Panc1 (cell line): ENCODE measurements at regions not wholly inside any gene's neighbourhood (a gene's known extent, or its start where the extent isn't known, plus 50 kb on each side); places are given as distances from the start of the nearest gene placed in this dataset.

Source experiments
- ATAC-seq: fragments of 200-7000 bp; cut with Tn5 transposase; 2 replicates; pipeline ENCODE4 v1.9.1; 2020; ENCODE audit warnings: mild to moderate bottlenecking, moderate library complexity
- BruUV-seq: library from RNA; stranded (reverse); fragments of 400-500 nt; replicated peaks from 2 replicates; lab custom pipeline; 2021; lab: Mats Ljungman, UMichigan
- CTCF ChIA-PET: fragments of 300-600 bp; sonication (Branson Sonifier 250); formaldehyde crosslinking; loops from one replicate; lab custom pipeline; 2022; ENCODE audit warnings: antibody characterized with exemption; lab: Charles Lee
- POLR2A ChIA-PET: fragments of 300-600 bp; sonication (Branson Sonifier 250); formaldehyde crosslinking; loops from one replicate; lab custom pipeline; 2022; ENCODE audit warnings: antibody characterized with exemption; lab: Charles Lee
- DNase-seq: peaks from one replicate; pipeline ENCODE4 v3.0.0-alpha.2; 2010; ENCODE audit warnings: low read depth, low spot score
- H3K27ac ChIP-seq: 2 replicates; pipeline ENCODE4 v1.5.1; 2011; ENCODE audit warnings: mild to moderate bottlenecking, low read length, inconsistent platforms
- H3K27me3 ChIP-seq: fragments of 200-500 bp; sonication (Bioruptor generic); 2 replicates; pipeline ENCODE4 v1.6.0; 2014; ENCODE audit warnings: low read length, inconsistent platforms; ENCODE audit not compliant: control insufficient read depth, insufficient read depth
- H3K36me3 ChIP-seq: fragments of 200-500 bp; sonication (Bioruptor generic); 2 replicates; pipeline ENCODE4 v1.5.1; 2014; ENCODE audit warnings: inconsistent platforms, mild to moderate bottlenecking, low read length, moderate library complexity; ENCODE audit not compliant: control insufficient read depth, insufficient read depth
- H3K4me1 ChIP-seq: 2 replicates; pipeline ENCODE4 v1.5.1; 2011; ENCODE audit warnings: inconsistent platforms, mild to moderate bottlenecking, low read length, moderate library complexity; ENCODE audit not compliant: control insufficient read depth, insufficient read depth
- H3K4me3 ChIP-seq, 2 experiments: 2 replicates each; pipeline ENCODE4 v1.5.1; 2011 to 2012; ENCODE audit warnings: low read depth in 2 of 2, low read length in 2 of 2, mild to moderate bottlenecking in 2 of 2, inconsistent platforms in 1 of 2, moderate library complexity in 1 of 2
- H3K9me3 ChIP-seq: fragments of 200-500 bp; sonication (Bioruptor generic); 2 replicates; pipeline ENCODE4 v1.5.1; 2014; ENCODE audit warnings: low read depth, mild to moderate bottlenecking, inconsistent platforms, low read length, moderate library complexity; ENCODE audit not compliant: control insufficient read depth, insufficient read depth
- POLR2AphosphoS5 ChIP-seq: IDR thresholded peaks from 2 replicates; pipeline ENCODE4 v1.6.1; 2012; ENCODE audit warnings: mild to moderate bottlenecking, low read depth, low read length, moderate library complexity
- REST ChIP-seq, 2 experiments: IDR thresholded peaks; 2 replicates each; pipeline ENCODE4 v1.6.1; 2011 to 2012; ENCODE audit warnings: low read depth in 2 of 2, control low read depth in 1 of 2, low read length in 1 of 2, mild to moderate bottlenecking in 1 of 2, moderate library complexity in 1 of 2; ENCODE audit not compliant: insufficient read depth in 1 of 2
- SIN3A ChIP-seq: IDR thresholded peaks from 2 replicates; pipeline ENCODE4 v1.6.1; 2012; ENCODE audit warnings: low read depth, mild to moderate bottlenecking, low read length, moderate library complexity, borderline replicate concordance; ENCODE audit not compliant: insufficient read depth
- TCF7L2 ChIP-seq: IDR thresholded peaks from 2 replicates; pipeline ENCODE4 v1.6.1; 2011; ENCODE audit warnings: mild to moderate bottlenecking, low read depth, low read length, inconsistent platforms
- in situ Hi-C: cut with HindIII; loops from 2 replicates; pipeline ENCODE4 v1.10.0; 2016; ENCODE audit warnings: low sequenced_read_pairs, low pct_unique_long_range_greater_than_20kb
- intact Hi-C: fragments of 100-400 bp; cut with micrococcal nuclease; formaldehyde crosslinking; loops from one replicate; pipeline ENCODE4 v1.10.0; 2022; ENCODE audit not compliant: unreplicated experiment
- TF ChIP-seq, protein P1 (sequence below): fragments of 450-650 bp; IDR thresholded peaks from 2 replicates; pipeline ENCODE4 v1.5.1; 2017; ENCODE audit warnings: mild to moderate bottlenecking

DNA sequence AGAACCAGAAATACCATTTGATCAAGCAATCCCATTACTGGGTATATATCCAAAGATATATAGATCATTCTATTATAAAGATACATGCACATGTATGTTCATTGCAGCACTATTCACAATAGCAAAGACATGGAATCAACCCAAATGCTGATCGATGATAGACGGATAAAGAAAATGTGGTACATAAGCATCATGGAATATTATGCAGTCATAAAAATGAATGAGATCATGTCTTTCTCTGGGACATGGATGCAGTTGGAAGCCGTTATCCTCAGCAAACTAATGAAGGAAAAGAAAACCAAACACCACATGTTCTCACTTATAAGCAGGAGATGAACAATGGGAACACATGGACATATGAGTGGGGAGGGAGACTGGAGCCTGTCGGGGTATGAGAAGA is 1540.9 kb upstream of the MIR17HG start:
- in situ Hi-C loops: no loop called here
- DNase-seq (no peak), ATAC-seq (no peak)
- H3K4me1 ChIP-seq: no peaks in the 10 kb centered on the region
- no peaks in the 10 kb centered on the region for H3K9me3 ChIP-seq
- no peak overlapping the region for H3K27ac ChIP-seq
- no TSS peak for BruUV-seq
- no peaks in the 10 kb centered on the region for H3K27me3 ChIP-seq
- intact Hi-C loops: no loop called here
- POLR2A ChIA-PET: no interaction called here
- CTCF ChIA-PET: no interaction called here
- H3K4me3 ChIP-seq: no peak overlapping the region
- no peaks in the 10 kb centered on the region for H3K36me3 ChIP-seq
- TF ChIP-seq REST (IDR thresholded peaks at IDR 0.05; ENCODE audit: insufficient read depth in 1 of 2, low read depth in 2 of 2, low read length in 1 of 2): no peak
- TF ChIP-seq, protein P1, sequence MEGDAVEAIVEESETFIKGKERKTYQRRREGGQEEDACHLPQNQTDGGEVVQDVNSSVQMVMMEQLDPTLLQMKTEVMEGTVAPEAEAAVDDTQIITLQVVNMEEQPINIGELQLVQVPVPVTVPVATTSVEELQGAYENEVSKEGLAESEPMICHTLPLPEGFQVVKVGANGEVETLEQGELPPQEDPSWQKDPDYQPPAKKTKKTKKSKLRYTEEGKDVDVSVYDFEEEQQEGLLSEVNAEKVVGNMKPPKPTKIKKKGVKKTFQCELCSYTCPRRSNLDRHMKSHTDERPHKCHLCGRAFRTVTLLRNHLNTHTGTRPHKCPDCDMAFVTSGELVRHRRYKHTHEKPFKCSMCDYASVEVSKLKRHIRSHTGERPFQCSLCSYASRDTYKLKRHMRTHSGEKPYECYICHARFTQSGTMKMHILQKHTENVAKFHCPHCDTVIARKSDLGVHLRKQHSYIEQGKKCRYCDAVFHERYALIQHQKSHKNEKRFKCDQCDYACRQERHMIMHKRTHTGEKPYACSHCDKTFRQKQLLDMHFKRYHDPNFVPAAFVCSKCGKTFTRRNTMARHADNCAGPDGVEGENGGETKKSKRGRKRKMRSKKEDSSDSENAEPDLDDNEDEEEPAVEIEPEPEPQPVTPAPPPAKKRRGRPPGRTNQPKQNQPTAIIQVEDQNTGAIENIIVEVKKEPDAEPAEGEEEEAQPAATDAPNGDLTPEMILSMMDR: no peak
- TF ChIP-seq SIN3A: no peak

GRCh38 chr13:89812856-89813255 is 1534.6 kb upstream of the MIR17HG start:
- in situ Hi-C loops: no loop called here
- Histone ChIP-seq H3K27ac (no peak overlapping the region), H3K9me3 (no peaks in the 10 kb centered on the region), H3K4me1 (no peaks in the 10 kb centered on the region), H3K4me3 (no peak overlapping the region), H3K27me3 (no peaks in the 10 kb centered on the region), H3K36me3 (no peaks in the 10 kb centered on the region)
- no peak for TF ChIP-seq POLR2AphosphoS5
- TF ChIP-seq TCF7L2: no peak
- no peak for TF ChIP-seq SIN3A
- TF ChIP-seq REST (IDR thresholded peaks at IDR 0.05; ENCODE audit: insufficient read depth in 1 of 2, low read depth in 2 of 2, low read length in 1 of 2): no peak
- TF ChIP-seq, protein P1: no peak
- CTCF ChIA-PET: no interaction called here
- DNase-seq: no peak
- intact Hi-C loops: no loop called here
- no TSS peak for BruUV-seq
- ATAC-seq: no peak
- POLR2A ChIA-PET: no interaction called here
